ENCODE measurements at regions not wholly inside any gene's neighbourhood (a gene's known extent, or its start where the extent isn't known, plus 50 kb on each side); places are given as distances from the start of the nearest gene placed in this dataset.

GRCh38 chr4:147328189-147328588, 152.7 kb upstream of the EDNRA start:
- TF ChIP-seq POLR2A (IDR thresholded peaks at IDR 0.05), result no peak
- no peak for TF ChIP-seq CTCF (IDR thresholded peaks at IDR 0.05)
- H3K4me1 ChIP-seq, result no peaks in the 10 kb centered on the region
- no peaks in the 10 kb centered on the region for H3K27me3 ChIP-seq
- no peak overlapping the region for H3K4me3 ChIP-seq
- no peak overlapping the region for H3K27ac ChIP-seq
- H3K36me3 ChIP-seq, result no peaks in the 10 kb centered on the region
- no peak for DNase-seq
- no peaks in the 10 kb centered on the region for H3K9me3 ChIP-seq

GRCh38 chr4:147328756-147329446, 152.0 kb upstream of the EDNRA start:
- TF ChIP-seq CTCF (IDR thresholded peaks at IDR 0.05), result no peak
- TF ChIP-seq POLR2A (IDR thresholded peaks at IDR 0.05), result no peak
- Histone ChIP-seq H3K27ac (no peak overlapping the region), H3K27me3 (no peaks in the 10 kb centered on the region), H3K36me3 (no peaks in the 10 kb centered on the region), H3K9me3 (no peaks in the 10 kb centered on the region), H3K4me1 (no peaks in the 10 kb centered on the region), H3K4me3 (no peak overlapping the region)
- DNase-seq, result no peak

- H3K36me3 ChIP-seq, result no peaks in the 10 kb centered on the region
These were observed 148.8 kb upstream of the EDNRA start for GRCh38 chr4:147332091-147332490.

GRCh38 chr4:147334478-147334877, 146.4 kb upstream of the EDNRA start:
- no peaks in the 10 kb centered on the region for H3K36me3 ChIP-seq
- no peaks in the 10 kb centered on the region for H3K27me3 ChIP-seq
- H3K9me3 ChIP-seq, result no peaks in the 10 kb centered on the region
- no peak for TF ChIP-seq POLR2A (IDR thresholded peaks at IDR 0.05)
- TF ChIP-seq CTCF (IDR thresholded peaks at IDR 0.05), result no peak
- H3K4me3 ChIP-seq, result no peak overlapping the region
- no peak for DNase-seq
- H3K27ac ChIP-seq, result no peak overlapping the region
- no peaks in the 10 kb centered on the region for H3K4me1 ChIP-seq

More at GRCh38 chr4:147332091-147332490, 148.8 kb upstream of the EDNRA start:
- H3K9me3 ChIP-seq, result no peaks in the 10 kb centered on the region
- no peak for DNase-seq
- no peaks in the 10 kb centered on the region for H3K27me3 ChIP-seq
- no peak overlapping the region for H3K27ac ChIP-seq
- no peak overlapping the region for H3K4me3 ChIP-seq
- TF ChIP-seq CTCF (IDR thresholded peaks at IDR 0.05) (no peak), POLR2A (IDR thresholded peaks at IDR 0.05) (no peak)
- no peaks in the 10 kb centered on the region for H3K4me1 ChIP-seq

DNA sequence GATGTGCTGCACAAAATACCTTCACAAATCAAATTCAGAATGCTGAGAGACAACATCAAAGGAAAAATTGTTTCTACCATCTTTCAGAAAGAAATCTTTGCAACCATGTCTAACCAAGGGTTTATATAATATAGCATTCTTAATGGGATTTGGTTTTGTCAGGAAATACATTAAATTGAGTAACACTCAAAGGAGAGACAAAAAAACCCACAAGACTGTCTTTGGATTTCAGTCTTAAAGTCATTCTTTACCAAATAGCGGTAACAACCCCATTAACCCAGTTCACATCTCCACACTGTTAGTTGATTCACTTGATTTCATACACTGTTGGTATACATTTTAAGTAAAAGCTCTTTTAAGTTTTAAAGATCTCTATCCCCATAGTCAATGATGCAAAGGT, 145.7 kb upstream of the EDNRA start:
- no peak for DNase-seq

More for the DNA sequence above, 145.7 kb upstream of the EDNRA start:
- no peak overlapping the region for H3K27ac ChIP-seq
- TF ChIP-seq CTCF (IDR thresholded peaks at IDR 0.05) (no peak), POLR2A (IDR thresholded peaks at IDR 0.05) (no peak)
- no peak overlapping the region for H3K4me3 ChIP-seq
- H3K4me1 ChIP-seq, result no peaks in the 10 kb centered on the region
- no peaks in the 10 kb centered on the region for H3K9me3 ChIP-seq
- H3K36me3 ChIP-seq, result no peaks in the 10 kb centered on the region
- H3K27me3 ChIP-seq, result no peaks in the 10 kb centered on the region

Measured in Peyer's patch (tissue), 4 donors.